ENCODE measurements at regions not wholly inside any gene's neighbourhood (a gene's known extent, or its start where the extent isn't known, plus 50 kb on each side); places are given as distances from the start of the nearest gene placed in this dataset.

DNA sequence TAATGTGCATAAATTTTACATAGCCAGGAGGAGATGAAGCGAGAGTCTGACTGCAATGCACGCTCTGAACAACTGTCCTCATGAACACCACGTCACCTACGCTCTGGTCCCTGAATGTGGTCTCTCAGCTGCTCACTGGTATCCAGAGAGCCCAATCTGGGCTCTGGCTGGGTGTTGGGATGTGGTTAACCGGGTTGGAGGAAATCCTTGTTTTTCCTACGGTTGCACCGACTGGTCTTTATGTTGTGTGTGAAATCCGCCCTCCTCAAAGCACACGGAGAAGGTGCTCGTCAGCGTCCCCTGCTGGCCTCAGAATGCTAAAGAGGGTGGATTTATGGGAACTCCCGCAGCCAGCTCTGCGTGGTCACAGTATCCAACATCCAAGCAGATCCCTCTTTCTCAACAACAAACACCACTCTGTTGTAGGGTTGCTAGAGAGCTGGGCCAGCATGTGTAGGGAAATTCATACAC, 51.8 kb upstream of the FAM89A start:
- POLR2A ChIA-PET = no interaction called here
- peak; percentile 35 for DNase-seq (ENCODE audit: extremely low spot score)

DNA sequence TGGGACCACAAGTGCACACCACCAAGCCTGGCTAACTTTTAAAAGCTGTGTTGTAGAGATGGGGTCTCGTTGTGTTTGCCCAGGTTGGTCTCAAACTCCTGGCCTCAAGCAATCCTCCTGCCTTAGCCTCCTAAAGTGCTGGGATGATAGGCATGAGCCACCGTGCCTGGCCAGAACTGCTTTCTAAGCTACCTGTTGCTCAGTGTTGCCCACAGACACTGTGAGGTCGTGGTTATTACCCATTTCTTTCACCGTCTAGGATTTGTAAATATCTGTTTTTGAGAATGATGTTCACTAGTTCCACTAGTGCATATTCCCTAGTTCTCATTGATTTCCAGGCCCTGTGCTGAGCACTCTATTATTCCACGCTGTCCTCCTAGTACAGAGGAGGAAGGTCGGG, 51.4 kb upstream of the FAM89A start:
- ChIA-PET CTCF (interaction anchor here (1.0 to 2.7 kb wide), 10 partner anchors 10 to 203 kb away, joined by 3 to 7 read pairs (median 4); no protein-coding TSS in a partner anchor), POLR2A (no interaction called here)
- no peak for DNase-seq (ENCODE audit: extremely low spot score)
- TF ChIP-seq, protein P1, sequence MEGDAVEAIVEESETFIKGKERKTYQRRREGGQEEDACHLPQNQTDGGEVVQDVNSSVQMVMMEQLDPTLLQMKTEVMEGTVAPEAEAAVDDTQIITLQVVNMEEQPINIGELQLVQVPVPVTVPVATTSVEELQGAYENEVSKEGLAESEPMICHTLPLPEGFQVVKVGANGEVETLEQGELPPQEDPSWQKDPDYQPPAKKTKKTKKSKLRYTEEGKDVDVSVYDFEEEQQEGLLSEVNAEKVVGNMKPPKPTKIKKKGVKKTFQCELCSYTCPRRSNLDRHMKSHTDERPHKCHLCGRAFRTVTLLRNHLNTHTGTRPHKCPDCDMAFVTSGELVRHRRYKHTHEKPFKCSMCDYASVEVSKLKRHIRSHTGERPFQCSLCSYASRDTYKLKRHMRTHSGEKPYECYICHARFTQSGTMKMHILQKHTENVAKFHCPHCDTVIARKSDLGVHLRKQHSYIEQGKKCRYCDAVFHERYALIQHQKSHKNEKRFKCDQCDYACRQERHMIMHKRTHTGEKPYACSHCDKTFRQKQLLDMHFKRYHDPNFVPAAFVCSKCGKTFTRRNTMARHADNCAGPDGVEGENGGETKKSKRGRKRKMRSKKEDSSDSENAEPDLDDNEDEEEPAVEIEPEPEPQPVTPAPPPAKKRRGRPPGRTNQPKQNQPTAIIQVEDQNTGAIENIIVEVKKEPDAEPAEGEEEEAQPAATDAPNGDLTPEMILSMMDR (IDR thresholded peaks at IDR 0.05; ENCODE audit: control extremely low read depth, extremely low read depth, low read depth, missing control alignments) = no peak

More for the DNA sequence above, 51.8 kb upstream of the FAM89A start:
- TF ChIP-seq, protein P1 (IDR thresholded peaks at IDR 0.05; ENCODE audit: control extremely low read depth, extremely low read depth, low read depth, missing control alignments) = peak; percentile 45
- CTCF ChIA-PET = interaction anchor here (0.9 to 2.7 kb wide), 13 partner anchors 13 to 204 kb away, joined by 3 to 7 read pairs (median 4); no protein-coding TSS in a partner anchor

Measured in GM10248 (cell line).